NCI-H2029 treated with DMSO at 0.1 percent for 48 hours (cell line): ENCODE measurements at regions not wholly inside any gene's neighbourhood (a gene's known extent, or its start where the extent isn't known, plus 50 kb on each side); places are given as distances from the start of the nearest gene placed in this dataset.
A peak's percentile ranks its signal among the peaks of the same experiment; 100 is the strongest.
"Not testable (repeated sequence)": the region's sequence is repeated elsewhere in the genome, so short reads cannot be mapped to it uniquely, and the experiment has no call there.

Experiments
- DNase-seq: peaks from one replicate; lab custom pipeline; 2025; lab: John Stamatoyannopoulos, UW

DNA sequence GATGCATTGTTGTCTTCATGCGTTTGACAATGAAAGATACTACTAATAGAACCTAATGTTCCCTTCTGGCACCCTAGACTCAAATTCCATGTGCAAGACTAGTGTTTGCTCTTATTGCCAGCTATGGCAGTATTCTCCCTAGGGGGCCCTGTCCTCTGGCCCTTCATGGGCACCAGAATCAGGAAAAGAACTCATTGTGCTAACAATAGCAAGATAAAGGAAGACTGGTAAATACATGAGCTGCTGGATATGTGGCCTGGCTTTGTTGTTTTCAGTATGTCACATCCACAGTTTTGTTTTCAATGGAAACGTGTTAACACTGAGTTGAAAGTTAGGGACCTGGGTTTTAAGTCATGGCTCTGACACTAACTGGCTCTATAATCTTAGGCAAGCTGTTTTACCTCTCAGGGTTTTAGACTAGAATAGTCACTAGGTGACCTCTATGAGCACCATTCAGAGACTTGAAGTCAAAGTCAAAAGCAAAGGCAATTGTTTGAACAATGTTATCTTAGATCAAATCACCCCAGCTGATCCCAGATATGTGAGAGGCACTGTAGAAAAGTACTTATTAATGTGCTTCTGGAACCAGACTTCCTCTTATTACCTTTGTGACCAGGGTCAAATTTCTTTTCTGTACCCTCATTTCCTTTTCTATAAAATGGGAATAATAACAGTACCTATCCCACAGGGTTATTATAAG is 253.7 kb upstream of the DIAPH2 start:
- no peak for DNase-seq

DNA sequence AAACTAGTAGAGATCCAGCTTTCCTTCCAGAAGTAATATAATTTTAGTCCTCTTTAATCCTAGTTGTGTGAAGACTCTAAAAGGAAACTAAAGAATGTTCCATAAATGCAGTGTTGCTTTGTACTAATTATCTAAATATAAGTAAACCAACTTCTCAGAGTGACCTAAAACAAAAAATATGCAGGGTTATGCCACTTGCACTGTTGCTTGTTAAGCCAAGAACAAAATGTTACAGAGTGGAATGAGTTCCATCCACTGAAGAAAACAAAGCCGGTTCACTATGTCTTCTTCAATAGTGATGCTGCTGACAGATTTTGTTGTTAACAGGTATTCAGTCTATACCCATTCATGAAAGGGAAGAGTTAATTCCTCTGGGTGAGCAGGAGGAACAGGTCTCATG is 252.0 kb upstream of the DIAPH2 start:
- DNase-seq, result no peak

DNA sequence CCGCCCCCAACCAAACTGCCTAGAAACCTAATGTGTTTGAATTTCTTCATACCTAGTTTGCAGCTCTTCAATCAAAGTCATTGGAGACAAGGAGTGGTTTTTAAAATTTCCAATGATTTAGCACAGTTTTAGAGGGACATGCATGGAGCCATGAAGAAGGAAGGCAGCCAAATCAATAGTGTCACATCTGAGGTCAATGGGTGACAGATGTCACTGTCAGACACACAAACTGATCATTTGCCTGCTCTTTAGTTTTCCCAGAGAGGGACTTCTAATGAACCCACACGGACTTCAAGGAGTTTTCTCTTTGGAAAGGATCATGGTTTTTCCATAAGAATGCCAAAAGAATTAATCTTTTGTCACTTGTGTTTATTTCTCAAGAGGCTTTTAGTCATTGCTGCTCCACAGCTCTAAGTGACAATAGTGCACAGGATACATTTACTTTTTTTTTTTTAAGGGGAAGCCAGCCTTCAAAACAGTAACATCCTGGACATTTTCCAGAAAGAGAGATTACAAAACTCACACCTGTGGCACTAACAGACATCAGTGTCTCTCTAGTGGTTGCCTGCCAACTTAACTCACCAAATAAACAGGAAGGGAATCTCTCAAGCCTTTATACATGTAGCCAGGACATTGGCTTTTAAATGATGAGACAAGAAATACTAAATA is 251.1 kb upstream of the DIAPH2 start:
- DNase-seq, result peak; percentile 46

DNA sequence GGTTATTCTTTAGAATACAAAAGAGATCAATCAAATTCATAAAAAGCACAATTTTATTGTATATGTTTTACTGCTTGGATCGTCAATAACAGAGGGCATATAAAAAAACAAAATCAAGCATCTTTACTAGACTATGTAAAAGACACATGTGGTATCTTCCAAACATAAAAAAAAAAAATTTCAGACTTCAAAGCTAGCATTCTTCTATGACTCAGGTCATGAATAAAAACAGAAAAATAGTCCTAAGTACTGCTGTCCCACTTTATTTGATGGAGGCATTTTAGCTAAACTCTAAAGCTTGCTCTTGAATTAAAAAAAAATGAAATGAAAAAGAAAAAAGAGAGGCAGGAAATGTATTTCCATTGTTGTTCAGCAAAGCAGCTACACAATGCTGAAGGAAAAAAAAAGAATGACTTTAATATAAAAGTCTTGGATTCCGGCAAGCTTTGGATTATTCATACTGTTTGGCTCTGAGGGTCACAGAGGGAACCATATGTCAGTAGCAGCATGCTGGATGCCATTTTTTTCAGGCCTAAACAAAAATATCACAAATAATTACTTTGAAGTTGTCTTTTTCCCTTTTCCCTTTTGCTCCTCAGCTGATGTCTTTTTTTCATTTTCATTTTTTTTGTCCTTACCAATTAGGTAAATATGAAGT is 249.1 kb upstream of the DIAPH2 start:
- DNase-seq, result no peak

DNA sequence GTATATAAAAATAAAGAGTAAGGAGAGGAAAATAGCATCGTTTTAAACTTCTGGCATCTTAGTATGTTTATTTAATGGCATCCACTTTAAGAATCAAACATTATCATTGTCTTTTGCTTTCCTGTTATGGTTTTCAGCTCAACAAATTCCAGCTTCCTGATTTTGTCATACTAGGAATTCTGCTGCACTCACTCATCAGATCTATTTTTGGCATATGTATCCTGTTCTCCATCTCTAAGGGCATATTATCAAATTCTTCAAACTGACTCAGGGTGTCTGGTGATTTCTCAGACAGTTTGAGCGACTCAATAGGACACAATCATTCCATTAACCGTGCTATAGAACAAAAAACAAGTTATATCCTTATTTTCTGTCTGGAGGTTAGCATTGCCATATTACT is 248.5 kb upstream of the DIAPH2 start:
- DNase-seq, result no peak

DNA sequence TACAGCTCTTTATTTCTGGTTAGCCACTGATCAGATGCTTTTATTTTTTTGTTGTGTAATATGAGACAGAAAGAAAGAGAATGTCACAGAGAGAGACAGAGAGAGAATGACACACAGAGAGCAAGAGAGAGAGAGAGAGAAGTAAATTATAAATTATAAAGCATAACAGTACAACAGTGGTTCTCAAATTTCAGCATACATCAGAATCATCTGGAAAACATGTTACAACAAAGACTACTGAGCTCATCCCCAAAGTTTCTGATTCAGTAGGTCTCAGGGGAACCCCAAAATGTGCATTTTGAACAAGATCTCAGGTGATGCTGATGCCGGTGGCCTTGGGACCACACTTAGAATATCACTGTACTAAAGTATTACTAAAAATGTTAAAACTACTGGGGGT is 245.8 kb upstream of the DIAPH2 start:
- no peak for DNase-seq

DNA sequence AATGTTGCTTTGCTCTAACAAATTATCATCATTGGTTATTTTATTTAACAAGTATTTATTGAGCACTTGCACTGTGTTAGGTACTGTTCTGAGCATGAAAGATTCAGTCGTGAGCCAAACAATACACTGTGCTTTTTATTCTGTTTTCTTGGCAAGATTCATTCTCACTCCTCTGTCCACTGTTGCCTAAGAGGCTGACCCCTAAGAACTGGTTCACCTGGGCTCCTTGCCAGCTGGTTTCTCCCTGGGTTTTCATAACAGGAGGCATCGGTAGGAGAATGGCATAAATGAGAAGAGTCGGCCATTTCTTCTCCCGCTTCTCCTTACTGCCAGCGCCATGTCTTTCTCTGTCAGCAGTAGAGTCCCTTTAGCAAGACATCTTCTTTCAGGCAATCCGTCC is 243.7 kb upstream of the DIAPH2 start:
- no peak for DNase-seq

DNA sequence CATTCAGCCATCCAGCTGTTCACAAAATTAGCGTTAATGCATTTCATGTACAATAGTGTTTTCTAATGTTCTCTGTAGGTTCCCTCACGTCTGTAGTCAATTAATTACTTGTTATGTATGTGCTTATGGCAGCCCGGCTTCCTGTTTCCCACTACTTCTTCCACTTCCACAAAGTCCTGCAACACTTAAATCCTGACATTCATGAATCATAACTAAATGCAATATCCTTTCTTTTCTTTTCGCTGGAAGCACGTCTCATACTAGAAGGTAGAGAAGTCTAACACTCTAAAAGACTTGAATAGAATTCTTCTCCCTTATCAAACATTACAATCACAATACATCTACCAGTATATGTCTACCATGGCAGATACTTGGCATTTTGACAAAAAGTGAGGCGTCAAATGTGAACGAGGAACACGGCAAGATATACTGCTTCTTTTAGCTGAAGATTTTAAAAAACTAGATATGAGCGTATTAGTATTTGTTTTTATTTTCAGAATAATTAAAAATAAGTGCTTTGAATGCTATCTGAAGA is 239.0 kb upstream of the DIAPH2 start:
- DNase-seq, result no peak

DNA sequence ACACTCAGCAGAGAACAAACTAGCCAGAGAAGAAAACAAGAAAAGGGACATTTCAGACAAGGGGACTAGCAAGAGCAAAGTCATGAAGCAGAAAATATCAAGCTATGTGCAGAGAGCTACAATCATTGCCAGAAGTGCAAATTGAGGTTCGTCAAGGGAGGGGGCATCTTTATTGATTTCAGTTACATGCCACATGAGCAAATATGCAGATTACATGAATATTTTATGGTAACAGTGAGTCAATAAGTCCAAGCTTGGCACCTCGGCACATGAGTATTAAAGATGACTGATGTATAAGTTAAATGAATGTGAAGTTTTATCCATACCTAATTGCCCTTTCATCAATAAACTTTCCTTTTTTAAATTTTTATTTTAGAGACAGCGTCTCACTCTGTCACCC is 238.1 kb upstream of the DIAPH2 start:
- DNase-seq, result no peak

DNA sequence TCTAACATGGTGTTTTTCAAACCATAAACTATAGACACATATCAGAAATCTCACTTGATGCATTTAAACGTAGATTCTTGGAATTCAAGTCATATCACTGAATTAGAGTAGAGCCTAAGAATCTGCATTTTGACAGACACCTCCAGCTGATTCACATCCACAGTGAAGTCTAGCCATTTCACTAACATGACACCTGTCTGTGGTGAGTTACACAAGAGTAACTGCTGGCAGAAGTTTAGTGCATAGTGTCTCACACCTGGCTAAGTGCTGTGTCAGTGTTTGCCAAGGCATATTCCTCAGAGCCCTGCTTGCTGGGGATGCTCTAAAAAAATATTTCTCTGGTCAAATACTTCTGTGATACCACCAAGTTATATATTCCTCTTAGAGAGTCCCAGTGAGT is 237.5 kb upstream of the DIAPH2 start:
- DNase-seq, result no peak

DNA sequence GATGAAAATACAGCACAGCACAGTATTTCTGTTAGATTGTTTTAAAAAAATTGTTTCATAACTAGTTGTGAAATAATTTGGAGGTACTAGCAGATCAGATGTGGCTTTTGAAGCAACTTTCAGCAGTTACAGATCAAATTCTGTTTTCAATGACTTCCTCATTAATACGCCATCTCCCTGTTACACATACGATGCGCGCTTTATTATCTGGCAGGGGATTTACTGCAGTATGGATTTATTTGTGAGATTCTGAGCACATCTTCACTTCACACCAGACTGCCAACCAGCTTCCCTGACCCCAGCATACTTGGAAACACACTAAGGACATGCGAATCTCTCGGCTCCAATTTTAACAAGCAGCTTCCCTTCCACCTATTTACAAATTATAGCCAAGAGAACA is 235.5 kb upstream of the DIAPH2 start:
- DNase-seq, result no peak

DNA sequence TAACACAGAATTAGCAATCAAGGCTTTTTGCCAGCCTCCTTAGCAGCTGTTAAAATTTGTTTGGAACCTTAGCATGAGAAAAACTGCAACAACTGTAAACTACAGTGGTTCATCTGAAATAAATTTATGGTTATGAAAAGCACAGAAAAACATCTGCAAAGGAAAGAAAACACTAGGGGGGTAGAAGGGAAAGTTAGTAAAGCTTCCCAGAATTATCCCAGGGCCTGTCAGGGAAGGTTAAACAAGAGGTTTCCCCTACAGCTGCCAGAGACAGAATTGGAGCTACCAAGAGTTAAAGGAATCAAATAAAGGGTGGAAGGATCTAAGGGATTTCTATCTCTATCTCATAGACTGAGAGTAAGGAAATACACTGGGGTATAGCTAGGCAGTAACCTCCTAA is 234.7 kb upstream of the DIAPH2 start:
- DNase-seq, result no peak

DNA sequence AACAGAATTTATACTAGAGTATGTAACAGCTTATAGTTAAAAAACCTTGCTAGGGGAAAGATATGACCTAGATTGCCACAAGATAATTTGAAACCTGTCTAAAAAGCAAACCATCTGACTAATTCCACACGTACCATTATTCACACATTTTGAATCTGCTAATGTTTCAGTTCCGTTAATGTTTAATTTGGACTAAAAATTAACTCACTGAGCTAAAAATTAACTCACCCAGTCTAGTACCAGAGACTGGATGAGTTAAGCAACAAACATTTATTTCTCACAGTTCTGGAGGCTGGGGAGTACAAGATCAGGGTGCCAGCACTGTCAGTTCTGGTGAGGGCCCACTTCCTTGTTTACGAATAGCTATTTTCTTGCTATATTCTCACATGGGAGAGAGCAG is 231.5 kb upstream of the DIAPH2 start:
- no peak for DNase-seq

DNA sequence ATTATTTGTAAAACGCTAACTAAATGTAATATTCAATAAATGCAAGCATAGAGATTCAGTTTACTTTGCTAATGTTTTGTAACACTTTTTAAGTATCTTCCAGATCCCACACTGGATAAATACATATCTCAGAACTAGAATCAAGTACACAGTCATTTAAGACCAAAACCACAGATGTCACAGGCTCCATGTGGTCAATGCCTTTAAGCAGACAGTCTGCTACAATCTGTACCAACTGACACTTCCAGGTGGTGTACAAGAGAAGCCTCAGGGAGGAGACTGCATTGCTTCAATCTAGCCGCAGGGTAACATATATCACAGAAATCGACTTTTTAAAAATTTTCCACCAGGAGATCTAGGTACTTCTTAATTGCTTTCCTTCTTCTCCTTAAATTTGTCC is 229.6 kb upstream of the DIAPH2 start:
- no peak for DNase-seq

DNA sequence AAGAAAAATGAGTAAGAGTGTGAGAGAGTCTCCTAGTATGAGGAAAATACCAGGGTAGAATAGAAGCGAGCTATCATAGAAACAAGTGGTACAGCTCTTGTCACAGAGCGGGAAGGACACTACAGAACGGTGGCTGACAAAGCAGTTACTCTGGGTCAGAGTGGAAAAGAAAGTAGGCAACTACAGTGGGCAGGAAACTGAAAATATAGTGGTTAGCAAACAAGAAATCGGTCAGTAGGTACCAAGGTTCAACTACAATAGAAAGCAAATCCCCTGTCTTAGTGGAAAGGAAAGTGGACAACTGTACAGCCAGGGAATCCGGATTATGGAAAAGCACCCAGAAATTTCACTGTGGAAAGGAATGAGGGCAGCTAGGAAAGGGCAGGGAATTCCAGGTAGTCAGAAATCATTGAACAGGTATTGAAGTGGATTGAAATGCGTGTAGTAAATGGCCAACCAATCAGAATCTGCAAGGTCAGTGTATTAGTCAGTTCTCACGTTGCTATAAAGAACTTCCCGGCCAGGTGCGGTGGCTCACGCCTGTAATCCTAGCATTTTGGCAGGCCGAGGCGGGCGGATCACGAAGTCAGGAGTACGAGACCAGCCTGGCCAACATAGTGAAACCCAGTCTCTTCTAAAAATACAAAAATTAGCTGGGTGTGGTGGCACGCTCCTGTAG is 219.6 kb upstream of the DIAPH2 start:
- no peak for DNase-seq

DNA sequence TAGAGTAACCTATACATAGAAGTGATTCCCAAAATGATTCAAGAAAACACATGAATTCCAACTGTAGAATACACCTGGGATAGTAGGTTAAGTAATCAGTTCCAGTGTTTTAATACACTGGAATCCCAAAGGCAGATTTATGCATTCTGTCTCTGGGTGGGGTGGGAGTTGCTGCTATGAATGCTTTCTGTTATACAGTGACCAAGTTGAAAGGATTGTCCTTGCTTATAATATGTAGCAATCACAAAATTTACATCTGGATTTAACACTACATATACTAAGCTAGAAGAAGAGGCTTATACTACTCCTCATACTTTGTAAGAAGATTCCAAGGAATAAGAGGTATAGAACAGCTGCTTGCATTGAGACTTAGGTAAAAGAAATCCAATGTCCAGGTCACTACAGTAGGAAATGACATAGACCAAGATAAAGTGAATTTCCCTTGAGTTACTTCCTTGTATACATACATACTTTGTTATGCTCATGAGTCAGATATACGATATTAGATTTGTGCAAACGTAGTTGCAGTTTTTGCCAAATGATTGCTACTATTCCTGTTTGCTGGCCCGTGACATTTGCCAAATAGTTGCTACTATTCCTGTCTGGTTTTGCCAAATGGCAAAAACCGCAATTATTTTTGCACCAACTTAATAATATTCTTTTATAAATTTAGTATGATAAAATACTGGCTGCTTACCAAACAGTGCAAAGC is 210.5 kb upstream of the DIAPH2 start:
- DNase-seq, result no peak

DNA sequence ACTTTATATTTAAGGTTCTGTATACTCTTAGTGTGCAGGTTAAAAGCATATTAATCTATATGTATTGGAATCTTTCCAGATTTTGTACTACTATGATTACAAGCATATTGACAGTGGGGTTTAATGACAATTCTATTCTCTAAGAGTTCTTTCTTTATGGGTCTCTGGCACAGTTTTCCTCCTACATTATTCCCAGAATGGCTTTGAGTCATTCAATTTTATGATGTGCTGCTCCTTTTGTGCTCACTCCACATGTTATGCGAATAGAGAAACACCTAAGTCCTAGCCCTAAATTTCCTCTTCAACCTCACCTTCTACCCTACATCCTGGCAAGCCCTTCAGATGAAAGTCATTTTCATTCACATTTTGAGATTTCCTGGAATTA is 209.9 kb upstream of the DIAPH2 start:
- peak; percentile 1 for DNase-seq

DNA sequence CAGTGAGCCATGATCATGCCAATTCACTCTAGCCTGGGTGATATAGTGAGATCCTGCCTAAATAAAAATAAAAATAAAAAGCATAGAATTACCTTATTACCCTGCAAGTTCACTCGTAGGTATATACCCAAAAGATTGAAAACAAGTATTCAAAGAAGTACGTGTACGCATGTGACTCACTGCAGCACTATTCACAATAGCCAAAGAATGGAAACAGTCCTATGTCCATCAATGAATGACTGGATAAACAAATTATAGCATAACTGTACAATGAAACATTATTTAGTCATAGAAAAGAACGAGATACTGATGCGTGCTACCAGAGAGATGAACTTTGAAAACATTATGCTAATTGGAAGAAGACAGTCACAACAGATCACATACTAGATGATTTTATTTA is 204.6 kb upstream of the DIAPH2 start:
- DNase-seq, result no peak

DNA sequence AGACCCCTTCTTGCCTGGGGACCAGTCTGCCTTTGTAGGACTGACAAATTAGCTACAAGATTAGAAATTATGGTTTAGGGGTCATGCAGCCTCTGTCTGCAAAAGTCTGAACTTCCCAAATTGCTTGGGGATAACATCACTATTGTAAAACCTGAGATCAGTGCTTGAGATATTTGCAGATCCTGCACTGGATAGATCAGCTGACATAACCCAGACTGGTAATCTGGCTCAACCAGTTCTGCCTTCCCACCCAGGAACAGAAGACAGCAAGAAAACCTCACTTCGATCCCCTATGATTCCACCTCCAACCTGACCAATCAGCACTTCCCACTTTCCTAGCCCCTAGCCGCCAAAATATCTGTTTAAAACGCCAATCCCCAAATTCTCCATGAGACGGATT is 202.8 kb upstream of the DIAPH2 start:
- DNase-seq, result no peak

DNA sequence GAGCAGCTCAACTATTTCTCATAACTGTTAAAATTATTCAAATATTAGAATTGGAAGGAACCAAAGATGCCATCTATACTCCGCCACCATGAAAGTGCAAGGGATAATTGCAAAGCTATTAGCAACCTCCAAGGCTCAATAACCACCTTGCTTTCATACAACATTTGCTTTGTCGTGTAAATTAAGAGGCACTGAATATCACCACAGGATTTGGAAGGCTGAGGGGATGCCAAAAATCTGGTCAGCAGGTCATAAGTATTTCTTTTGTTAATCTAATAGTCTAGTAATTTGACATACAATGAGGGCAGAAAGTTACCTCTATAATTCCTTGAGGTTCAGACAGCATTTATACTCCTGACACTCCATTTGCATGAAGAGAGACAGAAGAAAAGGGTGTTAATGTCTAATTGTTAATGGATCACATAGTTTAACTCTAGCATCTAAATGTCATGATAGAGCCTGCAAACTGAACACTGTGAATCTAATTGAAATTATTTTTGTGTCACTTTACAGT is 200.9 kb upstream of the DIAPH2 start:
- no peak for DNase-seq

DNA sequence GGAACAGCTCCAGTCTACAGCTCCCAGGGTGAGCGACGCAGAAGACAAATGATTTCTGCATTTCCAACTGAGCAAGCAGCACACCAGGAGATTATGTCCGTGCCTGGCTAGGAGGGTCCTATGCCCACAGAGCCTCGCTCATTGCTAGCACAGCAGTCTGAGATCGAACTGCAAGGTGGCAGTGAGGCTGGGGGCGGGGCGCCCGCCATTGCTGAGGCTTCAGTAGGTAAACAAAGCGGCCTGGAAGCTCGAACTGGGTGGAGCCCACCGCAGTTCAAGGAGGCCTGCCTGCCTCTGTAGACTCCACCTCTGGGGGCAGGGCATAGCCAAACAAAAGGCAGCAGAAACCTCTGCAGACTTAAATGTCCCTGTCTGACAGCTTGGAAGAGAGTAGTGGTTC is 198.0 kb upstream of the DIAPH2 start:
- not testable (repeated sequence) for DNase-seq

DNA sequence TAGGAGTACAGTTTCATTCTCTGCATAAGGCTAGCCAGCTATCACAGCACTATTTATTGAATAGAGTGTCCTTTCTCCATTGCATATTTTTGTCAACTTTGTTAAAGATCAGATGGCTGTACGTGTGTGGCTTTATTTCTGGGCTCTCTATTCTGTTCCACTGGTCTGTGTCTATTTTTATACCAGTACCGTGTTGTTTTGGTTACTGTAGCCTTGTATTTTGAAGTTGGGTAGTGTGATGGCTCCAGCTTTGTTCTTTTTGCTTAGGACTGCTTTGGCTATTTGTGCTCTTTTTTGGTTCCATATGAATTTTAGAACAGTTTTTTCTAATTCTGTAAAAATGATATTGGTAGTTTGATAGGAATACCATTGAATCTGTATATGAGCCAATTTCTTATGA is 182.1 kb upstream of the DIAPH2 start:
- DNase-seq, result no peak
